Glutamatergic neuron (in vitro differentiated cells): ENCODE measurements at regions not wholly inside any gene's neighbourhood (a gene's known extent, or its start where the extent isn't known, plus 50 kb on each side); places are given as distances from the start of the nearest gene placed in this dataset.

Experiments
- DNase-seq: peaks from one replicate; pipeline ENCODE4 v3.0.0; 2022
- H3K27ac Mint-ChIP-seq: one replicate; pipeline ENCODE4 v1.8.0; 2020; ENCODE audit warnings: mild to moderate bottlenecking, mixed read lengths, inconsistent platforms; ENCODE audit not compliant: unreplicated experiment
- H3K27me3 Mint-ChIP-seq: one replicate; pipeline ENCODE4 v1.8.0; 2020; ENCODE audit warnings: mild to moderate bottlenecking, moderate library complexity, mixed read lengths, inconsistent platforms; ENCODE audit not compliant: unreplicated experiment
- H3K36me3 Mint-ChIP-seq: one replicate; pipeline ENCODE4 v1.8.0; 2020; ENCODE audit warnings: mild to moderate bottlenecking, mixed read lengths, inconsistent platforms; ENCODE audit not compliant: unreplicated experiment
- H3K4me1 Mint-ChIP-seq: one replicate; pipeline ENCODE4 v1.8.0; 2020; ENCODE audit warnings: mild to moderate bottlenecking, low read depth, mixed read lengths, inconsistent platforms; ENCODE audit not compliant: unreplicated experiment
- H3K4me3 Mint-ChIP-seq: one replicate; pipeline ENCODE4 v1.8.0; 2020; ENCODE audit warnings: mild to moderate bottlenecking, mixed read lengths, inconsistent platforms; ENCODE audit not compliant: unreplicated experiment
- H3K9me3 Mint-ChIP-seq: one replicate; pipeline ENCODE4 v1.8.0; 2020; ENCODE audit warnings: mild to moderate bottlenecking, moderate library complexity, mixed read lengths, inconsistent platforms; ENCODE audit not compliant: unreplicated experiment
- TF ChIP-seq, protein P1 (sequence below): fragments of 200-600 bp; sonication (generic); IDR thresholded peaks from one replicate; pipeline ENCODE4 v1.5.0; 2021; ENCODE audit not compliant: partially characterized antibody, unreplicated experiment

DNA sequence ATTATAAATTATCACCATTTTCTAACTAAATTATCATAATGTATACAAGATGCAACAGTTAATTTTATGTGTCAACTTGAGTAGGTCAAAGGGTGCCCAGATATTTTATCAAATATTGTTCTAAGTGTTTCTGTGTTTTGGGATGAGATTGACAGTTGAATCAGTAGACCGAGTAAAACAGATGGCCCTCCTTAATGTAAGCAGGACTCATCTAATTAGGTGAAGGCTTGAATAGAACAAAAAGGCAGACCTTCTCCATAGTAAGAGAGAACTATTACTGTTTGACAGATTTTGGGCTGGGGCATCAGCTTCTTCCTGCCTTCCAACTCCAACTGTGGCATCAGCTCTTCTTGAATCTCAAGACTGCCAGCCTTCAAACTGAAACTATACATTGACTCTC lies 185.8 kb downstream of the TRAM1L1 start:
- no peak for DNase-seq
- TF ChIP-seq, protein P1, sequence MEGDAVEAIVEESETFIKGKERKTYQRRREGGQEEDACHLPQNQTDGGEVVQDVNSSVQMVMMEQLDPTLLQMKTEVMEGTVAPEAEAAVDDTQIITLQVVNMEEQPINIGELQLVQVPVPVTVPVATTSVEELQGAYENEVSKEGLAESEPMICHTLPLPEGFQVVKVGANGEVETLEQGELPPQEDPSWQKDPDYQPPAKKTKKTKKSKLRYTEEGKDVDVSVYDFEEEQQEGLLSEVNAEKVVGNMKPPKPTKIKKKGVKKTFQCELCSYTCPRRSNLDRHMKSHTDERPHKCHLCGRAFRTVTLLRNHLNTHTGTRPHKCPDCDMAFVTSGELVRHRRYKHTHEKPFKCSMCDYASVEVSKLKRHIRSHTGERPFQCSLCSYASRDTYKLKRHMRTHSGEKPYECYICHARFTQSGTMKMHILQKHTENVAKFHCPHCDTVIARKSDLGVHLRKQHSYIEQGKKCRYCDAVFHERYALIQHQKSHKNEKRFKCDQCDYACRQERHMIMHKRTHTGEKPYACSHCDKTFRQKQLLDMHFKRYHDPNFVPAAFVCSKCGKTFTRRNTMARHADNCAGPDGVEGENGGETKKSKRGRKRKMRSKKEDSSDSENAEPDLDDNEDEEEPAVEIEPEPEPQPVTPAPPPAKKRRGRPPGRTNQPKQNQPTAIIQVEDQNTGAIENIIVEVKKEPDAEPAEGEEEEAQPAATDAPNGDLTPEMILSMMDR = no peak
- Mint-ChIP-seq H3K4me1 (peaks cover 5% of the 10 kb centered on the region), H3K27ac (no peak overlapping the region), H3K9me3 (no peaks in the 10 kb centered on the region), H3K4me3 (no peak overlapping the region), H3K36me3 (no peaks in the 10 kb centered on the region), H3K27me3 (no peaks in the 10 kb centered on the region)

DNA sequence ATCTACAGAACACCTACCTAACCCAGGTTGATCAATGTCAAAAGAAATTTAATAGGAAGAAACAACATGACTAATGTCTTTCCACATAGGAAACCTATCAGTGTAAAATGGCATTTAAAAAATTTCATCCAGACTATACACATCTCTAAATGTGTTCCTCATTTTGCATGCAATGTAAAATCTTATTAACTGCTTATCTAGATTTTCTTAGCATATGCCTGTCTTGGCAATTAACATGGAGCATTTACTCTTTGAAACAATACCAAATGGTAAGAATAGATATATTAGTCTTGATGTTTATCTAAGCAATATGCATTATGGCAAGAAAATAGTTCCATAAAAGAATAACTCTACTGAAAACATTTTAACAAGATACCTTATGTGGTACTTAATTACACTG lies 199.8 kb downstream of the TRAM1L1 start:
- H3K4me3 Mint-ChIP-seq = no peak overlapping the region

DNA sequence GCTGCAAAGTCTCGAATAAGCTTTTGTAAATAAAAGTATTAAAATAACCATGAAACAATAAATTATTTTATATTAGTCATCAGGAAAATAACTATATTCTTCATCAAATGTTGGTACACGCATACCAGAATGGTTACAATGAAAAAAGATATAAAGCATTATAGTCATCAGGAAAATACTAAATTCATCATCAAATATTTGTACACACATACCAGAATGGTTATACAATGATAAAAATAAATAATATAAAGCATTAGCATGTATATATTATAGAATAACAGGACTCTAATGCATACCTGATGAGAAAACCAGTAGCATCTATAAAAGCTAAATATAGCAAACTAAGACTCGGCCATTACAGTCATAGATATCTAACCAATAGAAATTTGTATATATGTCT lies 202.9 kb downstream of the TRAM1L1 start:
- Mint-ChIP-seq H3K36me3 (no peaks in the 10 kb centered on the region), H3K9me3 (peaks cover 3% of the 10 kb centered on the region), H3K4me1 (peaks cover 9% of the 10 kb centered on the region), H3K27me3 (peaks cover 3% of the 10 kb centered on the region), H3K27ac (no peak overlapping the region), H3K4me3 (no peak overlapping the region)
- no peak for DNase-seq
- TF ChIP-seq, protein P1 = no peak

More for the DNA sequence above, 199.8 kb downstream of the TRAM1L1 start:
- DNase-seq = no peak
- TF ChIP-seq, protein P1 = no peak
- Mint-ChIP-seq H3K27ac (no peak overlapping the region), H3K36me3 (no peaks in the 10 kb centered on the region), H3K27me3 (peaks cover 3% of the 10 kb centered on the region), H3K4me1 (peaks cover 12% of the 10 kb centered on the region), H3K9me3 (no peaks in the 10 kb centered on the region)

DNA sequence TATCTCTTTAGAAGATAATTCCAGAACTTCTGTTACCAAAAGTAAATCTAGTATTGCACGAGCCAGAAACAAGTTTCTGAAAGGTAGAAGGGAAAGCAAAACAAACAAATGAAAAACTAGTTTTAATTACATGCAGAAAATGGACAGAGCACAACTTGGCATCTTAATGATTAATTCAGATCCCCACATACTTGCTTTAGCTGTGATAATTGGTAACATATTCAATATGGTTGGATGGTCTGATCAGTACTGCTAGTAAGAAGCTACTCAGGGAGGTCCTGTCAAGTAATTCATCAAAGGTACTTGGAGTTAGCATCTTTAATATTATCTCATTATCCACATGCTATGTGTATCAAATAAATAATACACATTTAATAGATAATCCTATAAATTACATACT lies 204.3 kb downstream of the TRAM1L1 start:
- H3K4me3 Mint-ChIP-seq = no peak overlapping the region
- DNase-seq = no peak
- TF ChIP-seq, protein P1 = no peak
- no peaks in the 10 kb centered on the region for H3K36me3 Mint-ChIP-seq
- H3K27me3 Mint-ChIP-seq = peaks cover 3% of the 10 kb centered on the region
- peaks cover 3% of the 10 kb centered on the region for H3K9me3 Mint-ChIP-seq
- no peak overlapping the region for H3K27ac Mint-ChIP-seq
- H3K4me1 Mint-ChIP-seq = peaks cover 2% of the 10 kb centered on the region

DNA sequence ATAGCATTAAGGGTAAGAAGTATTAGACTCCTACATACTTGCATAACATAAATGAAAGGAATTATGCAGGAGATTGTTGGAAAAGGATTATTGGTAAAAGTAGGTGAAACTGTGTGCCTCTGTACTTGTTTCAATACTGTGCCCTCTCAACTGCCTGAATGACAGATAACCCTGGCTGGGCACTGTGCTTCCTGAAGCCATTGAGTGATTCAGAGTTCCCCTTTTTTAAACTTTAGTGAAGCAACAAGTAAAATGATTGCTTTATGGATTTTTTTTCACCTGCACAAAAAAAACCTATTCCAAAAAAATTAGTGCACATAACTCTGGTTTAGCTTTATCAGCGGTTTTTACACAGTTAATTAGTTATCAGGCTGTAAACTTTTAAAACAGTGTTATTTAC lies 204.8 kb downstream of the TRAM1L1 start:
- TF ChIP-seq, protein P1 = no peak
- Mint-ChIP-seq H3K9me3 (peaks cover 3% of the 10 kb centered on the region), H3K27ac (no peak overlapping the region), H3K27me3 (peaks cover 3% of the 10 kb centered on the region), H3K36me3 (no peaks in the 10 kb centered on the region), H3K4me3 (no peak overlapping the region), H3K4me1 (no peaks in the 10 kb centered on the region)
- DNase-seq = no peak
